ENCODE measurements at regions not wholly inside any gene's neighbourhood (a gene's known extent, or its start where the extent isn't known, plus 50 kb on each side); places are given as distances from the start of the nearest gene placed in this dataset.

- no peak for TF ChIP-seq CTCF (conservative IDR thresholded peaks at IDR 0.05; ENCODE audit: low read depth, low read length)
- no peak overlapping the region for H3K4me3 ChIP-seq (ENCODE audit: low read length)
- DNase-seq (ENCODE audit: low read depth): no peak
Measured at GRCh38 chr3:73863546-73864079, 238.9 kb upstream of the PDZRN3 start.

- no peak for DNase-seq (ENCODE audit: low read depth)
- no peak for TF ChIP-seq CTCF (conservative IDR thresholded peaks at IDR 0.05; ENCODE audit: low read depth, low read length)
- no peak overlapping the region for H3K4me3 ChIP-seq (ENCODE audit: low read length)
Measured at GRCh38 chr3:73855813-73856212, 231.1 kb upstream of the PDZRN3 start.

- no peak overlapping the region for H3K4me3 ChIP-seq (ENCODE audit: low read length)
- peak; percentile 79 for TF ChIP-seq CTCF (conservative IDR thresholded peaks at IDR 0.05; ENCODE audit: low read depth, low read length)
- no peak for DNase-seq (ENCODE audit: low read depth)
Measured at GRCh38 chr3:73848173-73848906, 223.6 kb upstream of the PDZRN3 start.

- DNase-seq (ENCODE audit: low read depth): no peak
- H3K4me3 ChIP-seq (ENCODE audit: low read length): no peak overlapping the region
- TF ChIP-seq CTCF (conservative IDR thresholded peaks at IDR 0.05; ENCODE audit: low read depth, low read length): no peak
Measured at GRCh38 chr3:73846951-73847350, 222.2 kb upstream of the PDZRN3 start.

GRCh38 chr3:73839032-73839431 lies 214.3 kb upstream of the PDZRN3 start:
- no peak overlapping the region for H3K4me3 ChIP-seq (ENCODE audit: low read length)
- DNase-seq (ENCODE audit: low read depth): no peak
- no peak for TF ChIP-seq CTCF (conservative IDR thresholded peaks at IDR 0.05; ENCODE audit: low read depth, low read length)

- no peak for TF ChIP-seq CTCF (conservative IDR thresholded peaks at IDR 0.05; ENCODE audit: low read depth, low read length)
- no peak overlapping the region for H3K4me3 ChIP-seq (ENCODE audit: low read length)
- no peak for DNase-seq (ENCODE audit: low read depth)
Measured at GRCh38 chr3:73835945-73836344, 211.2 kb upstream of the PDZRN3 start.

GRCh38 chr3:73832426-73832825 lies 207.7 kb upstream of the PDZRN3 start:
- H3K4me3 ChIP-seq (ENCODE audit: low read length): no peak overlapping the region
- TF ChIP-seq CTCF (conservative IDR thresholded peaks at IDR 0.05; ENCODE audit: low read depth, low read length): no peak
- no peak for DNase-seq (ENCODE audit: low read depth)
